SK-N-SH treated with all-trans-retinoic acid at 6 μM for 48 hours (cell line): ENCODE measurements at regions not wholly inside any gene's neighbourhood (a gene's known extent, or its start where the extent isn't known, plus 50 kb on each side); places are given as distances from the start of the nearest gene placed in this dataset.

ENCODE experiments used
- ARNTL ChIP-seq: fragments of 450-650 bp; formaldehyde crosslinking; IDR thresholded peaks from 2 replicates; pipeline ENCODE4 v1.5.0; 2020; ENCODE audit warnings: low read depth, mild to moderate bottlenecking, moderate library complexity, borderline replicate concordance
- CSRNP3 ChIP-seq: fragments of 250-450 bp; sonication (Bioruptor Pico); IDR thresholded peaks from 2 replicates; pipeline ENCODE4 v1.5.1; 2021; ENCODE audit warnings: mild to moderate bottlenecking, moderate library complexity
- GLIS3 ChIP-seq: fragments of 250-450 bp; sonication (Bioruptor Pico); IDR thresholded peaks from 2 replicates; pipeline ENCODE4 v1.5.0; 2020; ENCODE audit warnings: mild to moderate bottlenecking, moderate library complexity
- RARB ChIP-seq: fragments of 250-450 bp; sonication (Bioruptor Pico); IDR thresholded peaks from 2 replicates; pipeline ENCODE4 v1.8.0; 2021; ENCODE audit warnings: mild to moderate bottlenecking, moderate library complexity
- ZFP3 ChIP-seq: fragments of 250-450 bp; sonication (Bioruptor Pico); IDR thresholded peaks from 2 replicates; pipeline ENCODE4 v1.5.0; 2020; ENCODE audit warnings: mild to moderate bottlenecking, moderate library complexity
- ZFP30 ChIP-seq: fragments of 450-650 bp; formaldehyde crosslinking; IDR thresholded peaks from 2 replicates; pipeline ENCODE4 v1.5.0; 2022; ENCODE audit warnings: mild to moderate bottlenecking, moderate library complexity
- ZNF70 ChIP-seq: fragments of 450-650 bp; formaldehyde crosslinking; IDR thresholded peaks from 2 replicates; pipeline ENCODE4 v1.5.0; 2020; ENCODE audit warnings: mild to moderate bottlenecking, moderate library complexity
- ZNF8 ChIP-seq: fragments of 450-650 bp; formaldehyde crosslinking; IDR thresholded peaks from 2 replicates; pipeline ENCODE4 v1.5.0; 2020; ENCODE audit warnings: mild to moderate bottlenecking, moderate library complexity

- TF ChIP-seq RARB (no peak), ARNTL (CRISPR knock-in tag) (no peak), ZFP3 (CRISPR knock-in tag) (no peak), ZNF8 (CRISPR knock-in tag) (no peak), GLIS3 (no peak), ZFP30 (no peak), ZNF70 (CRISPR knock-in tag) (no peak), CSRNP3 (CRISPR knock-in tag) (no peak)
Observed at GRCh38 chr12:42933461-42934081, 344.0 kb upstream of the PRICKLE1 start.
